Naive thymus-derived CD4-positive, alpha-beta T cell (primary cell): ENCODE measurements at regions not wholly inside any gene's neighbourhood (a gene's known extent, or its start where the extent isn't known, plus 50 kb on each side); places are given as distances from the start of the nearest gene placed in this dataset.

Experiments used
- ATAC-seq: fragments of 150-1000 bp; cut with Tn5 transposase; 2 replicates; pipeline ENCODE4 v1.10.0; 2021; ENCODE audit warnings: mild to moderate bottlenecking, moderate library complexity
- CTCF ChIA-PET: fragments of 350-600 bp; sonication (Branson Sonifier 250); formaldehyde crosslinking; loops from one replicate; lab custom pipeline; 2021; ENCODE audit warnings: antibody characterized with exemption; lab: Charles Lee
- POLR2A ChIA-PET: fragments of 350-600 bp; sonication (Branson Sonifier 250); formaldehyde crosslinking; loops from one replicate; lab custom pipeline; 2021; ENCODE audit warnings: antibody characterized with exemption, inconsistent platforms; lab: Charles Lee
- DNase-seq, 9 donors: peaks; one replicate each; pipeline versions ENCODE4 v3.0.0 to v3.0.0-alpha.2; 2020 to 2022; ENCODE audit warnings: mixed read lengths in 1 of 9
- H3K27ac ChIP-seq: one replicate; pipeline ENCODE4 v1.7.0; 2013; ENCODE audit warnings: mild to moderate bottlenecking, low read depth, low read length, moderate library complexity
- H3K27me3 ChIP-seq, 2 donors: one replicate each; pipeline ENCODE4 v1.7.0; 2013; ENCODE audit warnings: low read length in 2 of 2, mild to moderate bottlenecking in 2 of 2, moderate library complexity in 2 of 2; ENCODE audit not compliant: control insufficient read depth in 2 of 2, insufficient read depth in 2 of 2
- H3K36me3 ChIP-seq, 3 experiments: 1 replicate in 2 of 3; 2 replicates in 1 of 3; pipeline ENCODE4 v1.7.0; 2013; ENCODE audit warnings: low read length in 3 of 3, mild to moderate bottlenecking in 3 of 3, moderate library complexity in 1 of 3; ENCODE audit not compliant: insufficient read depth in 3 of 3, control insufficient read depth in 2 of 3
- H3K4me1 ChIP-seq, 2 donors: one replicate each; pipeline ENCODE4 v1.7.0; 2013; ENCODE audit warnings: low read length in 2 of 2, mild to moderate bottlenecking in 2 of 2, moderate library complexity in 1 of 2; ENCODE audit not compliant: control insufficient read depth in 2 of 2, insufficient read depth in 2 of 2
- H3K4me3 ChIP-seq: 2 replicates; pipeline ENCODE4 v1.7.0; 2013; ENCODE audit warnings: mild to moderate bottlenecking, low read length
- H3K9me3 ChIP-seq, 3 experiments: 1 replicate in 2 of 3; 2 replicates in 1 of 3; pipeline ENCODE4 v1.7.0; 2013; ENCODE audit warnings: low read length in 3 of 3; ENCODE audit not compliant: control insufficient read depth in 2 of 3
- H3K27ac Mint-ChIP-seq, 9 donors: one replicate each; pipeline ENCODE4 v1.8.0; 2020 to 2022; ENCODE audit warnings: mixed read lengths in 9 of 9, mild to moderate bottlenecking in 8 of 9, moderate library complexity in 5 of 9, inconsistent platforms in 2 of 9
- H3K27me3 Mint-ChIP-seq, 5 donors: one replicate each; pipeline ENCODE4 v1.8.0; 2021 to 2022; ENCODE audit warnings: mixed read lengths in 5 of 5, mild to moderate bottlenecking in 1 of 5
- H3K36me3 Mint-ChIP-seq, 5 donors: one replicate each; pipeline ENCODE4 v1.8.0; 2020 to 2022; ENCODE audit warnings: mixed read lengths in 5 of 5, mild to moderate bottlenecking in 3 of 5, inconsistent platforms in 1 of 5
- H3K4me1 Mint-ChIP-seq, 7 donors: one replicate each; pipeline ENCODE4 v1.8.0; 2020 to 2022; ENCODE audit warnings: mixed read lengths in 7 of 7, mild to moderate bottlenecking in 3 of 7, inconsistent platforms in 1 of 7
- H3K4me3 Mint-ChIP-seq, 10 donors: one replicate each; pipeline ENCODE4 v1.8.0; 2020 to 2022; ENCODE audit warnings: mild to moderate bottlenecking in 10 of 10, mixed read lengths in 10 of 10, moderate library complexity in 6 of 10, inconsistent platforms in 2 of 10
- H3K9me3 Mint-ChIP-seq, 11 donors: one replicate each; pipeline ENCODE4 v1.8.0; 2020 to 2022; ENCODE audit warnings: mixed read lengths in 11 of 11, mild to moderate bottlenecking in 4 of 11, inconsistent platforms in 1 of 11, moderate library complexity in 1 of 11
- intact Hi-C, 2 donors: fragments of 100-400 bp; cut with micrococcal nuclease; formaldehyde crosslinking; loops; one replicate each; pipeline ENCODE4 v1.15.1; 2023

- no peaks in the 10 kb centered on the region for H3K36me3 Mint-ChIP-seq
- no peak overlapping the region for H3K27ac ChIP-seq
- CTCF ChIA-PET, result no interaction called here
Measured at GRCh38 chr19:28884786-28885476, 328.0 kb downstream of the UQCRFS1 start.

GRCh38 chr19:28883241-28883693 is 329.7 kb downstream of the UQCRFS1 start:
- Mint-ChIP-seq H3K27me3 (peaks cover 0 to 35% (median 8%) of the 10 kb centered on the region in 5 donors), H3K4me1 (no peaks in the 10 kb centered on the region), H3K9me3 (peaks cover 0 to 3% (median 0%) of the 10 kb centered on the region in 11 donors), H3K27ac (no peak overlapping the region), H3K4me3 (no peak overlapping the region), H3K36me3 (no peaks in the 10 kb centered on the region)
- Histone ChIP-seq H3K27ac (no peak overlapping the region), H3K4me1 (no peaks in the 10 kb centered on the region), H3K4me3 (no peak overlapping the region), H3K36me3 (no peaks in the 10 kb centered on the region), H3K9me3 (no peaks in the 10 kb centered on the region), H3K27me3 (no peaks in the 10 kb centered on the region)
- CTCF ChIA-PET, result no interaction called here
- no peak for ATAC-seq
- POLR2A ChIA-PET, result no interaction called here
- intact Hi-C loops, result no loop called here
- no peak for DNase-seq

More at GRCh38 chr19:28884786-28885476, 328.0 kb downstream of the UQCRFS1 start:
- H3K27ac Mint-ChIP-seq, result no peak overlapping the region
- no peaks in the 10 kb centered on the region for H3K4me1 Mint-ChIP-seq
- intact Hi-C loops, result no loop called here
- Histone ChIP-seq H3K4me3 (no peak overlapping the region), H3K4me1 (no peaks in the 10 kb centered on the region), H3K9me3 (no peaks in the 10 kb centered on the region), H3K27me3 (no peaks in the 10 kb centered on the region), H3K36me3 (no peaks in the 10 kb centered on the region)
- H3K9me3 Mint-ChIP-seq, result peaks cover 0 to 3% (median 0%) of the 10 kb centered on the region in 11 donors
- peaks cover 0 to 35% (median 11%) of the 10 kb centered on the region in 5 donors for H3K27me3 Mint-ChIP-seq
- ATAC-seq (no peak), DNase-seq (no peak)
- POLR2A ChIA-PET, result no interaction called here
- H3K4me3 Mint-ChIP-seq, result no peak overlapping the region

DNA sequence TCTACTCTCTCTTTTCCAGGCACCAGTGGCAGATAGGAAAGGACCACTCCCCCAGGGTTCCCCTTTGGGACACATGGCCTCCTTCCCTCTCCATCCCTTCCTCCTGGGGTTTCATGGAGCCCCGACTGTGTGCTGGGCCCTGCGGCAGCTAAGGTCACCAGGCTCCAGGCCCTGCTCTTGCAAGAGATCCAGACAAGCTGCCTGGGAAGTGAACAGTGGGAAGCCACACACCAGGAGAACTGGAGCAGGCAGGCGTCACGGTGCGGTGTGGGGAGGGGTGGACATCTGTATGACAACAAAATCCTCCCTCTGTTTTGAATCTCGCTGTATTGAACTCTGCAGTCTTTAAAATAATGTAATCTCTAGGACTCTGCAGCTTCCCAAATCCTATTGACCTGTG is 330.1 kb downstream of the UQCRFS1 start:
- Mint-ChIP-seq H3K4me3 (no peak overlapping the region), H3K27ac (no peak overlapping the region), H3K9me3 (peaks cover 0 to 3% (median 0%) of the 10 kb centered on the region in 11 donors), H3K4me1 (no peaks in the 10 kb centered on the region), H3K36me3 (no peaks in the 10 kb centered on the region), H3K27me3 (peaks cover 0 to 35% (median 8%) of the 10 kb centered on the region in 5 donors)
- intact Hi-C loops, result no loop called here
- H3K27ac ChIP-seq, result no peak overlapping the region
- ATAC-seq (no peak), DNase-seq (no peak)
- H3K4me1 ChIP-seq, result no peaks in the 10 kb centered on the region
- ChIA-PET CTCF (no interaction called here), POLR2A (no interaction called here)
- no peak overlapping the region for H3K4me3 ChIP-seq
- no peaks in the 10 kb centered on the region for H3K36me3 ChIP-seq
- no peaks in the 10 kb centered on the region for H3K9me3 ChIP-seq
- H3K27me3 ChIP-seq, result no peaks in the 10 kb centered on the region

- Mint-ChIP-seq H3K27me3 (peaks cover 0 to 35% (median 11%) of the 10 kb centered on the region in 5 donors), H3K4me1 (no peaks in the 10 kb centered on the region), H3K27ac (no peak overlapping the region), H3K9me3 (peaks cover 0 to 3% (median 0%) of the 10 kb centered on the region in 11 donors), H3K36me3 (no peaks in the 10 kb centered on the region), H3K4me3 (no peak overlapping the region)
- Histone ChIP-seq H3K9me3 (no peaks in the 10 kb centered on the region), H3K27me3 (no peaks in the 10 kb centered on the region), H3K27ac (no peak overlapping the region), H3K4me3 (no peak overlapping the region), H3K4me1 (no peaks in the 10 kb centered on the region), H3K36me3 (no peaks in the 10 kb centered on the region)
- intact Hi-C loops, result no loop called here
- ATAC-seq (no peak), DNase-seq (no peak)
- ChIA-PET POLR2A (no interaction called here), CTCF (no interaction called here)
Measured at GRCh38 chr19:28881616-28882015, 331.3 kb downstream of the UQCRFS1 start.

GRCh38 chr19:28880735-28881401 is 332.1 kb downstream of the UQCRFS1 start:
- CTCF ChIA-PET, result no interaction called here
- ATAC-seq (no peak), DNase-seq (no peak)
- H3K27me3 Mint-ChIP-seq, result peaks cover 0 to 35% (median 11%) of the 10 kb centered on the region in 5 donors
- Histone ChIP-seq H3K27ac (no peak overlapping the region), H3K4me1 (no peaks in the 10 kb centered on the region), H3K36me3 (no peaks in the 10 kb centered on the region), H3K9me3 (no peaks in the 10 kb centered on the region), H3K4me3 (no peak overlapping the region), H3K27me3 (no peaks in the 10 kb centered on the region)
- intact Hi-C loops, result no loop called here
- H3K4me3 Mint-ChIP-seq, result no peak overlapping the region
- no peaks in the 10 kb centered on the region for H3K36me3 Mint-ChIP-seq
- POLR2A ChIA-PET, result no interaction called here
- H3K4me1 Mint-ChIP-seq, result no peaks in the 10 kb centered on the region
- H3K27ac Mint-ChIP-seq, result no peak overlapping the region
- H3K9me3 Mint-ChIP-seq, result peaks cover 0 to 3% (median 0%) of the 10 kb centered on the region in 11 donors

DNA sequence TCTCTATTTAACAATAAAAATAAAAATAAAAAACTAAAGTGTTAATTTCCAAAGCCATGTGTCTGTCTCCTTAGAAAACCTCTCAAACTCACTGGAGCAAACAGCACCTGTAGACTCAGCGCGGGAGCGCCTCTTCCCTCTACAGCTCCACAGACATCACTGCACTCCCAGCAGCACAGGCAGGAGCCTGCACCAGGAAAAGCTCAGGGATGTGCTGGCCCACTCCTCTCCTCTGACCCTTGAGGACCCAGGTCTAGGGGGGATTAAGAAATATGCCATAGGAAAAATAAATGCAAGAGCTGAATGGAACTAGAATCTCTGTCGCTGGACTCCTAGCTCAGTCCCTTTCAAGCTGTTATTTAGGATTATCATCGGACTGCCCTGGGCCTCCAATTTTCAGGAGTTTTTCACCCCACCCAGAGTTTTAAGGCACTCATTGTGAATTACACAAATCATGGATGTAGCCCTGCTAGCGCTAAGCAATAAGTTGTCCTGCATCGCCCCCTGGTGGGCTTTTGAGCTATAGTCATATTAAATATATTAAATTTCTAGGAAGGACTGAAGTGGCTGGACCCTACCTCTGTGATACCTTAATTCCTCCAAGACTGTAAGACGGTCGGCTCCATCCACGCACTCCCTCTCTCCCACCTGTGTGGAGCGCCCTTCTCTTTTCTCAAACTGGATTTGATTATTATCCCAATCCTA is 333.9 kb downstream of the UQCRFS1 start:
- Mint-ChIP-seq H3K9me3 (peaks cover 0 to 3% (median 0%) of the 10 kb centered on the region in 11 donors), H3K4me3 (no peak overlapping the region), H3K4me1 (no peaks in the 10 kb centered on the region), H3K27ac (no peak overlapping the region), H3K36me3 (no peaks in the 10 kb centered on the region), H3K27me3 (peaks cover 0 to 22% (median 7%) of the 10 kb centered on the region in 5 donors)
- Histone ChIP-seq H3K4me3 (no peak overlapping the region), H3K4me1 (no peaks in the 10 kb centered on the region), H3K9me3 (no peaks in the 10 kb centered on the region), H3K27ac (no peak overlapping the region), H3K36me3 (no peaks in the 10 kb centered on the region), H3K27me3 (no peaks in the 10 kb centered on the region)
- intact Hi-C loops, result loop anchor here in 1 of 2 donors (10.0 kb wide), 1 partner anchor 914 kb away; no protein-coding TSS in a partner anchor
- ATAC-seq, result peak; percentile 46
- DNase-seq, result peak in 8 of 9 donors; percentile 13 to 65 (median 28)
- ChIA-PET CTCF (interaction anchor here (0.8 kb wide), 1 partner anchor 947 kb away, joined by 3 read pairs; no protein-coding TSS in a partner anchor), POLR2A (interaction anchor here (0.7 kb wide), 1 partner anchor 37 kb away, joined by 4 read pairs; no protein-coding TSS in a partner anchor)
